ENCODE measurements at regions not wholly inside any gene's neighbourhood (a gene's known extent, or its start where the extent isn't known, plus 50 kb on each side); places are given as distances from the start of the nearest gene placed in this dataset.

- no peak overlapping the region for H3K4me3 ChIP-seq (ENCODE audit: control insufficient read depth in 2 of 3, extremely low read depth in 1 of 3, insufficient read depth in 2 of 3, low read depth in 1 of 3, low read length in 3 of 3)
- no peak for FAIRE-seq
- no peak overlapping the region for H3K4me2 ChIP-seq (ENCODE audit: control insufficient read depth, extremely low read depth, insufficient read depth, low read depth, low read length)
- DNase-seq (ENCODE audit: low read depth, low spot score), result no peak
- no peaks in the 10 kb centered on the region for H3K36me3 ChIP-seq (ENCODE audit: control insufficient read depth in 2 of 2, extremely low read depth in 1 of 2, insufficient read depth in 2 of 2, low read length in 2 of 2)
- dilution Hi-C loops (cut with MboI; ENCODE audit: extremely low pct_ligation_motif_present, low sequenced_read_pairs), result no loop called here
- H3K79me2 ChIP-seq (ENCODE audit: control insufficient read depth, insufficient read depth, low read length), result no peaks in the 10 kb centered on the region
- H3K4me1 ChIP-seq (ENCODE audit: control insufficient read depth, extremely low read depth, insufficient read depth, low read length), result no peaks in the 10 kb centered on the region
- H3K9ac ChIP-seq (ENCODE audit: control insufficient read depth, extremely low read depth, insufficient read depth, low read length), result no peak overlapping the region
- no peaks in the 10 kb centered on the region for H4K20me1 ChIP-seq (ENCODE audit: control insufficient read depth, extremely low read depth, insufficient read depth, low read length)
- H3K9me3 ChIP-seq (ENCODE audit: control insufficient read depth, low read depth, low read length), result no peaks in the 10 kb centered on the region
- H3K27me3 ChIP-seq (ENCODE audit: control insufficient read depth, extremely low read depth, insufficient read depth, low read length), result no peaks in the 10 kb centered on the region
- no peak overlapping the region for H3K27ac ChIP-seq (ENCODE audit: control insufficient read depth, insufficient read depth, low read length)
- no peak for TF ChIP-seq EZH2 (IDR thresholded peaks at IDR 0.05; ENCODE audit: low read length)
- TF ChIP-seq, protein P1, sequence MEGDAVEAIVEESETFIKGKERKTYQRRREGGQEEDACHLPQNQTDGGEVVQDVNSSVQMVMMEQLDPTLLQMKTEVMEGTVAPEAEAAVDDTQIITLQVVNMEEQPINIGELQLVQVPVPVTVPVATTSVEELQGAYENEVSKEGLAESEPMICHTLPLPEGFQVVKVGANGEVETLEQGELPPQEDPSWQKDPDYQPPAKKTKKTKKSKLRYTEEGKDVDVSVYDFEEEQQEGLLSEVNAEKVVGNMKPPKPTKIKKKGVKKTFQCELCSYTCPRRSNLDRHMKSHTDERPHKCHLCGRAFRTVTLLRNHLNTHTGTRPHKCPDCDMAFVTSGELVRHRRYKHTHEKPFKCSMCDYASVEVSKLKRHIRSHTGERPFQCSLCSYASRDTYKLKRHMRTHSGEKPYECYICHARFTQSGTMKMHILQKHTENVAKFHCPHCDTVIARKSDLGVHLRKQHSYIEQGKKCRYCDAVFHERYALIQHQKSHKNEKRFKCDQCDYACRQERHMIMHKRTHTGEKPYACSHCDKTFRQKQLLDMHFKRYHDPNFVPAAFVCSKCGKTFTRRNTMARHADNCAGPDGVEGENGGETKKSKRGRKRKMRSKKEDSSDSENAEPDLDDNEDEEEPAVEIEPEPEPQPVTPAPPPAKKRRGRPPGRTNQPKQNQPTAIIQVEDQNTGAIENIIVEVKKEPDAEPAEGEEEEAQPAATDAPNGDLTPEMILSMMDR (optimal IDR thresholded peaks at IDR 0.05 in 1 of 3, IDR thresholded peaks at IDR 0.05 in 1 of 3, conservative IDR thresholded peaks at IDR 0.05 in 1 of 3; ENCODE audit: extremely low read depth in 1 of 3, insufficient read depth in 2 of 3, low read length in 3 of 3), result no peak
- H3K9me1 ChIP-seq (ENCODE audit: control insufficient read depth, extremely low read depth, insufficient read depth, low read length), result no peaks in the 10 kb centered on the region
- no peak overlapping the region for H2AFZ ChIP-seq (ENCODE audit: control insufficient read depth, low read length)
Measured at GRCh38 chr6:164695896-164696295, 613.5 kb downstream of the C6orf118 start.

DNA sequence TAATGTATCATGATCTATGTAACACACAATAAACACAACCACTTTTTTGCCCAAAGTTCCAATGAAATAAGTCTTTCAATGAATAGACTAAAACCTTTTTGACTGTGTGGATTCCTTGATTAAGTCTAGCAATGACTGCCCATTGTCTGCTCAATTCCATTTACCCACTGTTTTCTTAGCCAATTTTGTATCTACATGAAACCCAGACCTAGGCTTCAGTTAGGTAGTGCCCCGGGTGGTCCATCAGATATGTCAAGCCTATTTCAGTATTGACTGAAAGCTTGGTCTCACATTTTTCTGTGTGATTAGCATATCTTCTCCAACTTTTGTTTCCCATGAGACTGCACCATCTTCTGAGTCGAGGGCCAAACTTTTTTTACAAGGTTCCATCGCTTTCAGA, 615.0 kb downstream of the C6orf118 start:
- DNase-seq (ENCODE audit: low read depth, low spot score) (no peak), FAIRE-seq (no peak)
- dilution Hi-C loops (cut with MboI; ENCODE audit: extremely low pct_ligation_motif_present, low sequenced_read_pairs), result no loop called here
- Histone ChIP-seq H3K27ac (ENCODE audit: control insufficient read depth, insufficient read depth, low read length) (no peak overlapping the region), H3K9me3 (ENCODE audit: control insufficient read depth, low read depth, low read length) (no peaks in the 10 kb centered on the region), H3K36me3 (ENCODE audit: control insufficient read depth in 2 of 2, extremely low read depth in 1 of 2, insufficient read depth in 2 of 2, low read length in 2 of 2) (no peaks in the 10 kb centered on the region), H2AFZ (ENCODE audit: control insufficient read depth, low read length) (no peak overlapping the region), H3K9me1 (ENCODE audit: control insufficient read depth, extremely low read depth, insufficient read depth, low read length) (no peaks in the 10 kb centered on the region), H3K27me3 (ENCODE audit: control insufficient read depth, extremely low read depth, insufficient read depth, low read length) (no peaks in the 10 kb centered on the region), H3K4me3 (ENCODE audit: control insufficient read depth in 2 of 3, extremely low read depth in 1 of 3, insufficient read depth in 2 of 3, low read depth in 1 of 3, low read length in 3 of 3) (no peak overlapping the region), H3K4me1 (ENCODE audit: control insufficient read depth, extremely low read depth, insufficient read depth, low read length) (no peaks in the 10 kb centered on the region), H3K79me2 (ENCODE audit: control insufficient read depth, insufficient read depth, low read length) (no peaks in the 10 kb centered on the region), H4K20me1 (ENCODE audit: control insufficient read depth, extremely low read depth, insufficient read depth, low read length) (no peaks in the 10 kb centered on the region), H3K4me2 (ENCODE audit: control insufficient read depth, extremely low read depth, insufficient read depth, low read depth, low read length) (no peak overlapping the region), H3K9ac (ENCODE audit: control insufficient read depth, extremely low read depth, insufficient read depth, low read length) (no peak overlapping the region)
- TF ChIP-seq, protein P1 (optimal IDR thresholded peaks at IDR 0.05 in 1 of 3, IDR thresholded peaks at IDR 0.05 in 1 of 3, conservative IDR thresholded peaks at IDR 0.05 in 1 of 3; ENCODE audit: extremely low read depth in 1 of 3, insufficient read depth in 2 of 3, low read length in 3 of 3), result no peak
- TF ChIP-seq EZH2 (IDR thresholded peaks at IDR 0.05; ENCODE audit: low read length), result no peak

Measured in keratinocyte (primary cell).